ENCODE measurements at regions not wholly inside any gene's neighbourhood (a gene's known extent, or its start where the extent isn't known, plus 50 kb on each side); places are given as distances from the start of the nearest gene placed in this dataset.

GRCh38 chr5:167143716-167144115, 1147.7 kb upstream of the WWC1 start:
- no peak for DNase-seq (ENCODE audit: low read depth)

GRCh38 chr5:167145841-167146240, 1145.6 kb upstream of the WWC1 start:
- DNase-seq (ENCODE audit: low read depth), result no peak

- no peak for DNase-seq (ENCODE audit: low read depth)
Measured at GRCh38 chr5:167147879-167148278, 1143.6 kb upstream of the WWC1 start.

- DNase-seq (ENCODE audit: low read depth), result no peak
Measured at GRCh38 chr5:167150661-167151060, 1140.8 kb upstream of the WWC1 start.

GRCh38 chr5:167152561-167152960, 1138.9 kb upstream of the WWC1 start:
- DNase-seq (ENCODE audit: low read depth), result no peak

GRCh38 chr5:167155387-167156005, 1135.9 kb upstream of the WWC1 start:
- no peak for DNase-seq (ENCODE audit: low read depth)

GRCh38 chr5:167156446-167156845, 1135.0 kb upstream of the WWC1 start:
- no peak for DNase-seq (ENCODE audit: low read depth)

GRCh38 chr5:167158588-167158987, 1132.9 kb upstream of the WWC1 start:
- DNase-seq (ENCODE audit: low read depth), result no peak

GRCh38 chr5:167160388-167160787, 1131.1 kb upstream of the WWC1 start:
- DNase-seq (ENCODE audit: low read depth), result no peak

- no peak for DNase-seq (ENCODE audit: low read depth)
Measured at GRCh38 chr5:167166696-167167095, 1124.7 kb upstream of the WWC1 start.

GRCh38 chr5:167167191-167167795, 1124.2 kb upstream of the WWC1 start:
- no peak for DNase-seq (ENCODE audit: low read depth)

- DNase-seq (ENCODE audit: low read depth), result no peak
Measured at GRCh38 chr5:167168971-167169370, 1122.5 kb upstream of the WWC1 start.

- no peak for DNase-seq (ENCODE audit: low read depth)
Measured at GRCh38 chr5:167171056-167171455, 1120.4 kb upstream of the WWC1 start.

- DNase-seq (ENCODE audit: low read depth), result no peak
Measured at GRCh38 chr5:167177736-167178135, 1113.7 kb upstream of the WWC1 start.

GRCh38 chr5:167180906-167181305, 1110.5 kb upstream of the WWC1 start:
- no peak for DNase-seq (ENCODE audit: low read depth)

- no peak for DNase-seq (ENCODE audit: low read depth)
Measured at GRCh38 chr5:167205881-167206280, 1085.6 kb upstream of the WWC1 start.

- DNase-seq (ENCODE audit: low read depth), result peak; percentile 90
Measured at GRCh38 chr5:167207081-167207480, 1084.4 kb upstream of the WWC1 start.

GRCh38 chr5:167208911-167209310, 1082.5 kb upstream of the WWC1 start:
- no peak for DNase-seq (ENCODE audit: low read depth)

- no peak for DNase-seq (ENCODE audit: low read depth)
Measured at GRCh38 chr5:167217097-167217743, 1074.2 kb upstream of the WWC1 start.

GRCh38 chr5:167219298-167219697, 1072.1 kb upstream of the WWC1 start:
- DNase-seq (ENCODE audit: low read depth), result no peak

GRCh38 chr5:167226386-167226785, 1065.1 kb upstream of the WWC1 start:
- DNase-seq (ENCODE audit: low read depth), result no peak

GRCh38 chr5:167228134-167228533, 1063.3 kb upstream of the WWC1 start:
- no peak for DNase-seq (ENCODE audit: low read depth)

GRCh38 chr5:167229751-167230150, 1061.7 kb upstream of the WWC1 start:
- no peak for DNase-seq (ENCODE audit: low read depth)

- DNase-seq (ENCODE audit: low read depth), result no peak
Measured at GRCh38 chr5:167230414-167230813, 1061.0 kb upstream of the WWC1 start.

All from fibroblast of gingiva (primary cell).